ENCODE measurements at regions not wholly inside any gene's neighbourhood (a gene's known extent, or its start where the extent isn't known, plus 50 kb on each side); places are given as distances from the start of the nearest gene placed in this dataset.

- DNase-seq = no peak
Measured at GRCh38 chr2:76448956-76449355, 738.2 kb upstream of the GCFC2 start.

- DNase-seq = no peak
Measured at GRCh38 chr2:76447294-76447693, 736.6 kb upstream of the GCFC2 start.

GRCh38 chr2:76446872-76447271, 736.2 kb upstream of the GCFC2 start:
- DNase-seq = no peak

- no peak for DNase-seq
Measured at GRCh38 chr2:76445880-76446279, 735.2 kb upstream of the GCFC2 start.

GRCh38 chr2:76444732-76445131, 734.0 kb upstream of the GCFC2 start:
- no peak for DNase-seq

- no peak for DNase-seq
Measured at GRCh38 chr2:76437564-76437963, 726.8 kb upstream of the GCFC2 start.

GRCh38 chr2:76429374-76429773, 718.7 kb upstream of the GCFC2 start:
- no peak for DNase-seq

- no peak for DNase-seq
Measured at GRCh38 chr2:76427452-76427851, 716.7 kb upstream of the GCFC2 start.

- DNase-seq = no peak
Measured at GRCh38 chr2:76415821-76416220, 705.1 kb upstream of the GCFC2 start.

- DNase-seq = no peak
Measured at GRCh38 chr2:76413436-76413835, 702.7 kb upstream of the GCFC2 start.

GRCh38 chr2:76406134-76406855, 695.6 kb upstream of the GCFC2 start:
- no peak for DNase-seq

GRCh38 chr2:76393356-76393755, 682.6 kb upstream of the GCFC2 start:
- no peak for DNase-seq

- peak; percentile 81 for DNase-seq
Measured at GRCh38 chr2:76391678-76392077, 681.0 kb upstream of the GCFC2 start.

GRCh38 chr2:76387294-76387693, 676.6 kb upstream of the GCFC2 start:
- DNase-seq = no peak

- no peak for DNase-seq
Measured at GRCh38 chr2:76385943-76386342, 675.2 kb upstream of the GCFC2 start.

GRCh38 chr2:76381624-76382023, 670.9 kb upstream of the GCFC2 start:
- no peak for DNase-seq

- DNase-seq = no peak
Measured at GRCh38 chr2:76378140-76378539, 667.4 kb upstream of the GCFC2 start.

- DNase-seq = no peak
Measured at GRCh38 chr2:76341439-76341838, 630.7 kb upstream of the GCFC2 start.

GRCh38 chr2:76332871-76333270, 622.2 kb upstream of the GCFC2 start:
- DNase-seq = no peak

- no peak for DNase-seq
Measured at GRCh38 chr2:76330865-76331264, 620.1 kb upstream of the GCFC2 start.

GRCh38 chr2:76326636-76327035, 615.9 kb upstream of the GCFC2 start:
- DNase-seq = no peak

GRCh38 chr2:76323381-76323780, 612.7 kb upstream of the GCFC2 start:
- no peak for DNase-seq

- DNase-seq = no peak
Measured at GRCh38 chr2:76320716-76321115, 610.0 kb upstream of the GCFC2 start.

- no peak for DNase-seq
Measured at GRCh38 chr2:76318848-76319360, 608.2 kb upstream of the GCFC2 start.

- DNase-seq = no peak
Measured at GRCh38 chr2:76316691-76317090, 606.0 kb upstream of the GCFC2 start.
